WTC11 (cell line): ENCODE measurements at regions not wholly inside any gene's neighbourhood (a gene's known extent, or its start where the extent isn't known, plus 50 kb on each side); places are given as distances from the start of the nearest gene placed in this dataset.

Source experiments
- CREM ChIP-seq: sonication (generic); formaldehyde crosslinking; IDR thresholded peaks from 2 replicates; pipeline ENCODE4 v1.8.1; 2022; ENCODE audit warnings: mild to moderate bottlenecking, missing genetic modification reagents, moderate library complexity
- CTCF ChIP-seq: fragments of 200-600 bp; IDR thresholded peaks from 2 replicates; pipeline ENCODE4 v1.8.0; 2022; ENCODE audit warnings: antibody characterized with exemption
- MAX ChIP-seq: sonication (generic); formaldehyde crosslinking; IDR thresholded peaks from 2 replicates; pipeline ENCODE4 v1.8.0; 2022; ENCODE audit warnings: mild to moderate bottlenecking, missing genetic modification reagents
- TP53 ChIP-seq: sonication (generic); formaldehyde crosslinking; IDR thresholded peaks from 2 replicates; pipeline ENCODE4 v1.8.1; 2023; ENCODE audit warnings: mild to moderate bottlenecking, missing genetic modification reagents

DNA sequence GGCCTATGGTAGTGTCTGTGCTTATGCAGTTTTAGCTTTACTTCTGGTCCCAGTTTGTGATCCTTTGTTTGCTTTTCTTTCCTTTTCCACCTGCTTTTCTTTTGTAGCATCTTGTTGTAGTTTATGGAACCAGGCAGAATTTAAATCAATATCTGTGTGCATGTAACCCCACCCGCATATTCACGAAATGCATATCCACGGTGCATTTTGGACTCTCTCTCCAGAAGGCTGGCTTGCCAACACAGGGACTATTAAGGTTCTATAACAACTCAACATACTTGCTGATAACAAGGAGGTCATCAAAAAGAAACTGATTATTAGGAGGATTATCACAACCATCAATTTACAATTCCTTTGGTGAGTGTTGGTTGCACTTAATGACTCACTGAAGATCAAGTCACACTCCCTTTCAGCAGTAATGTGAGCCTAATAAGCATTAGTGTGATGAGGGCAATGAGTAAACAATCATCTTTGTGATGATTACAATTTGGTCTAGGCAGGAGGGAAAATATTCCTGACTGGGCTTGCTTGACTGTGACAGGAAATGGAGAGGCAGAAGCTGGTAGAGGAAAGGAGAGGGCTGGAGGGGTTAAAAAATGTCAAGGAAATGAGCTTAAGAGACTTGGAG lies 378.6 kb downstream of the REEP3 start:
- TF ChIP-seq TP53 (CRISPR knock-in tag) (no peak), CTCF (no peak), MAX (no peak), CREM (CRISPR knock-in tag) (no peak)
